ENCODE measurements at regions not wholly inside any gene's neighbourhood (a gene's known extent, or its start where the extent isn't known, plus 50 kb on each side); places are given as distances from the start of the nearest gene placed in this dataset.

GRCh38 chr5:166367391-166367790 is 1924.1 kb upstream of the WWC1 start:
- TF ChIP-seq RAD21 (IDR thresholded peaks at IDR 0.05) (no peak), ATF3 (IDR thresholded peaks at IDR 0.05) (no peak), CTCF (IDR thresholded peaks at IDR 0.05; ENCODE audit: low read depth, low read length, missing input control) (no peak), GABPA (IDR thresholded peaks at IDR 0.05 in 1 of 2, conservative IDR thresholded peaks at IDR 0.05 in 1 of 2) (no peak), TAF1 (conservative IDR thresholded peaks at IDR 0.05) (no peak), NR2F2 (IDR thresholded peaks at IDR 0.05) (no peak), REST (IDR thresholded peaks at IDR 0.05) (no peak), ZBTB33 (IDR thresholded peaks at IDR 0.05) (no peak), FOXA1 (IDR thresholded peaks at IDR 0.05) (no peak), JUND (IDR thresholded peaks at IDR 0.05) (no peak), MAX (IDR thresholded peaks at IDR 0.05) (no peak), HNF4A (conservative IDR thresholded peaks at IDR 0.05) (no peak)

All from liver (tissue), 3 donors.